Tibial artery (tissue), 4 donors: ENCODE measurements at regions not wholly inside any gene's neighbourhood (a gene's known extent, or its start where the extent isn't known, plus 50 kb on each side); places are given as distances from the start of the nearest gene placed in this dataset.

Source experiments
- DNase-seq, 2 donors: peaks; one replicate each; pipeline ENCODE4 v3.0.0-alpha.2; 2019
- H3K27ac ChIP-seq, 2 donors: fragments of 200-600 bp; sonication (generic) in 1 of 2; 1 replicate in 1 of 2; 2 replicates in 1 of 2; pipeline ENCODE4 v1.5.1; 2018 to 2019; ENCODE audit warnings: mild to moderate bottlenecking in 1 of 2
- H3K27me3 ChIP-seq, 2 donors: fragments of 200-600 bp; sonication (generic) in 1 of 2; one replicate each; pipeline versions ENCODE4 v1.5.1 to v1.6.0; 2016 to 2019
- H3K36me3 ChIP-seq, 3 donors: fragments of 200-600 bp; sonication (generic) in 2 of 3; one replicate each; pipeline ENCODE4 v1.5.1; 2016 to 2019; ENCODE audit warnings: mild to moderate bottlenecking in 2 of 3
- H3K4me1 ChIP-seq, 4 donors: fragments of 200-600 bp; sonication (generic) in 2 of 4; 1 replicate in 3 of 4; 2 replicates in 1 of 4; pipeline ENCODE4 v1.5.1; 2016 to 2019
- H3K4me3 ChIP-seq, 2 donors: fragments of 200-600 bp; sonication (generic) in 1 of 2; 1 replicate in 1 of 2; 2 replicates in 1 of 2; pipeline ENCODE4 v1.5.1; 2018 to 2019; ENCODE audit warnings: mild to moderate bottlenecking in 2 of 2
- H3K9me3 ChIP-seq, 3 donors: fragments of 200-600 bp; sonication (generic) in 1 of 3; one replicate each; pipeline ENCODE4 v1.5.1; 2016 to 2019
- intact Hi-C: fragments of 100-400 bp; cut with DNase I; formaldehyde crosslinking; loops from one replicate; pipeline ENCODE4 v1.15.0; 2023; ENCODE audit warnings: low total_unique reads
- TF ChIP-seq, protein P1 (sequence below), 2 experiments: fragments of 200-600 bp in 1 of 2; fragments of 450-650 bp in 1 of 2; IDR thresholded peaks; one replicate each; pipeline ENCODE4 v1.5.1; 2017 to 2019; ENCODE audit warnings: antibody characterized with exemption in 2 of 2, mild to moderate bottlenecking in 1 of 2, moderate library complexity in 1 of 2

DNA sequence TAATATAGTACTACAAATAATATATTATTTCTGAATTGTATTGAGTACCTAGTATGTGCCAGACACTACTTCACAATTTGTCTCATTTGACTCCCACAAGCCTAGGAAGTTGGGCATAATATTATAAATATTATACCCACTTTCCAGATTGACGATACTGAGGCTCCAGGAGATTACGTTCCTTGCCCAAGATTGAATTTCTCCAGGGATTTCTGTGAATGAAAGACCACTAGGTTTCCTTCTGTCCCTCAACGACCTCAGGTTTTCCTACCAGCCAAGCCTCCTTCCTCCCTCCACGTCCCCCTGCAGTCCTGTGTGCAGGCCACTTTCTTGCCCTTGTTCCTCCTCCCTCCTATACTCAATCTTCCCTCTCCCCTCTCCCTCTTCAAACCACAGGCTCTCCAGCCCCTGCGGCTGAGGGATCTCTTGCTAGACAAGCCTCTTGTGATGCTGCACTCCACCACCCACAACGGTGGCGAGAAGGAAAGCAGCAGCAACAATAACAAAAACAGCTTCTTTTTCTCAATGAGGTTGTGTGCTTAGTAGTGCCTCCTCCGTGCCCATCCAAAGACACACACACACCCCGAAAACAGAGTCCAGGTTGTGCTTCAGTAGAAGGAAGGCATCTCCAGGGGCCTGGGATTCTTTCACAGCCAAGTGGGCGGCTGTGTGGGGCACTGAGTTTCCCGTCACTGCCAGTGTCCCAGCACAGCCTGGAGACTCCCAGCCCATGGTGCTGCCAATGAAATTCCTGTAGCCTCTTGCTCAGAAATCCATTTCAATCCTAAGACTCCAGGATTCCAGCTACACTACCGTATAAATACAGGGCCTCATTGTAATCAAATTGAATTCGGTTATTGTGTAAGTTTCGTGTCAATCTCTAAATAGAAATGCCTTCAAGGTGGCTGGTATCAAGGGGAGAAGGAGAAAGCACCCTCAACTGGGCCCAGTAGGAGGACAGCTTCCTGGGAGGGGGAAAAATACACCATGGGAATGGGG, 94.4 kb downstream of the NCR2 start:
- no peaks in the 10 kb centered on the region for H3K36me3 ChIP-seq
- peak in 1 of 2 donors; percentile 72 for DNase-seq
- intact Hi-C loops, result loop anchor here (5.0 kb wide), 3 partner anchors 42 to 117 kb away; partner anchors contain the start of gene FOXP4
- H3K9me3 ChIP-seq, result no peaks in the 10 kb centered on the region
- H3K4me3 ChIP-seq, result no peak overlapping the region
- H3K27me3 ChIP-seq, result no peaks in the 10 kb centered on the region
- H3K4me1 ChIP-seq, result peaks cover 0 to 54% (median 45%) of the 10 kb centered on the region in 4 donors
- peak overlapping the region; percentile 81 to 86 for H3K27ac ChIP-seq
- TF ChIP-seq, protein P1, sequence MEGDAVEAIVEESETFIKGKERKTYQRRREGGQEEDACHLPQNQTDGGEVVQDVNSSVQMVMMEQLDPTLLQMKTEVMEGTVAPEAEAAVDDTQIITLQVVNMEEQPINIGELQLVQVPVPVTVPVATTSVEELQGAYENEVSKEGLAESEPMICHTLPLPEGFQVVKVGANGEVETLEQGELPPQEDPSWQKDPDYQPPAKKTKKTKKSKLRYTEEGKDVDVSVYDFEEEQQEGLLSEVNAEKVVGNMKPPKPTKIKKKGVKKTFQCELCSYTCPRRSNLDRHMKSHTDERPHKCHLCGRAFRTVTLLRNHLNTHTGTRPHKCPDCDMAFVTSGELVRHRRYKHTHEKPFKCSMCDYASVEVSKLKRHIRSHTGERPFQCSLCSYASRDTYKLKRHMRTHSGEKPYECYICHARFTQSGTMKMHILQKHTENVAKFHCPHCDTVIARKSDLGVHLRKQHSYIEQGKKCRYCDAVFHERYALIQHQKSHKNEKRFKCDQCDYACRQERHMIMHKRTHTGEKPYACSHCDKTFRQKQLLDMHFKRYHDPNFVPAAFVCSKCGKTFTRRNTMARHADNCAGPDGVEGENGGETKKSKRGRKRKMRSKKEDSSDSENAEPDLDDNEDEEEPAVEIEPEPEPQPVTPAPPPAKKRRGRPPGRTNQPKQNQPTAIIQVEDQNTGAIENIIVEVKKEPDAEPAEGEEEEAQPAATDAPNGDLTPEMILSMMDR (IDR thresholded peaks at IDR 0.05), result no peak

DNA sequence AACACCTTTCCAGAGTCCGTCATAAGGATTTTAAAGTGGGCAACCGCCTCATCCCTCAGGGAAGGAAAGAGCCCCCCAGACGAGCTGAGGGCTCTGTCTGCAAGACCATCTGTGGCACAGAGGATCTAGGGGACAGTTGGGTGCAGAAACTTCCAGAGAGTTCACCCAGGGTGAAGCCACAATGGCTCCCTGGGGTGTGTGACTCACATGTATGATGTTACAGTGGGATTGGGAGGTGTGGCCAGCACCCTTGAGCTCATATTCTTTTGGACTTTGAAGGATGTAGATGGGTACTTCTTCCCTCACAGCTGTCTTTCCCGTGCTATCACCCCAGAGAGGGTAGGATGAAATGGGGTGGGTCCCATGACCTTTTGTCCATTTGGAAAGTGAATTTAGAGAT, 95.5 kb downstream of the NCR2 start:
- no peaks in the 10 kb centered on the region for H3K9me3 ChIP-seq
- H3K27me3 ChIP-seq, result no peaks in the 10 kb centered on the region
- peak overlapping the region in 1 of 2 donors; percentile 86 for H3K27ac ChIP-seq
- peaks cover 0 to 54% (median 45%) of the 10 kb centered on the region in 4 donors for H3K4me1 ChIP-seq
- TF ChIP-seq, protein P1 (IDR thresholded peaks at IDR 0.05), result no peak
- intact Hi-C loops, result no loop called here
- no peak for DNase-seq
- H3K4me3 ChIP-seq, result no peak overlapping the region
- H3K36me3 ChIP-seq, result no peaks in the 10 kb centered on the region

DNA sequence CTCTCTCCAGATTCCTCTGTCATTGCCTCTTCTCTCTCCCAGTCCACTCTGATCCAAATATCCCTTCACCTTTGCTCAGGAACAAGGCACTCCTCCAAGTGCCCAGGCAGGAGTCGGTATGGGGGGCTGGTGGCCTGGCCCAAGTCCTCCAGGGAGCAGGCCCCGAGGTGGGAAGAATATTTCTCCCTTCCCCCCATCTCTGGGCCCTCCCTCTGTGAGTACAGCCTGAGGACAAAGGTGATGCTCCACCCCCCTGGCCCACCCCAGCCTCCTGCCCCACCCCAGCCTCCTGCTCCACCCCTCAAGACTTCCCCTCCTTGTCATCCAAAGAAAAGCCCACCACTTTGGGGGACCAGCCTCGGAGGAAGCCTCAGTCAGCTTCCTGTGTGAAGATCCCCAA, 96.9 kb downstream of the NCR2 start:
- intact Hi-C loops, result no loop called here
- H3K27ac ChIP-seq, result no peak overlapping the region
- no peaks in the 10 kb centered on the region for H3K36me3 ChIP-seq

DNA sequence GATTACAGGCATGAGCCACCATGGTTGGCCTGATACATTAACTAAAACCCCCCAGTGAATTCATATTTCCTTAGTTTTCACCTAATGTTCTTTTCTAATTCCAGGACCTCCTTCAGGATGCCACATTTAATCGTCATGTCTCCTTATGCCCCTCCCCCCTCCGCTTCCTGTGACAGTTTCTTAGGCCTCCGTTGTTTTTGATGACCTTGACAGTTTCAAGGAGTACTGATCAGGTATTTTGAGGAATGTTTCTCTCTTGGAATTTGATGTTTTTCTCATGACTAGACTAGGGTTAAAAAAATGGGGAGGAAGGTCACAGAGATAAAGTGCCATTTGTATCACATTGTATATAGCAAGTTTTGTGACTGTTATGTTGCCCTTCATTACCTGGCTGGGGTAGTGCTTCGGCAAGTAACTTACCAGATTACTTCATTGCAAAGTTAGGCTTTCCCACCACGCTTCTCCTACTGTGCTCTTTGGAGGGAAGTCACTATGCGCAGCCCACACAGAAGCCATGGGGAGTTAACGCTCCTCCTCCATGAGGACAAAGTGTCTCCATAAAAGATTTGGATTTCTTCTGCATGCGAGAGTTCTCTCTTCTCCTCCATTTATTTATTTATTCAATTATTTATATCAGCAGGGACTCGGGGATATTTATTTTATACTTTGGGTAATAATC, 99.5 kb downstream of the NCR2 start:
- intact Hi-C loops, result no loop called here
- Histone ChIP-seq H3K27ac (no peak overlapping the region), H3K4me3 (no peak overlapping the region), H3K9me3 (no peaks in the 10 kb centered on the region), H3K36me3 (no peaks in the 10 kb centered on the region), H3K4me1 (peaks cover 0 to 14% (median 11%) of the 10 kb centered on the region in 4 donors), H3K27me3 (no peaks in the 10 kb centered on the region)
- TF ChIP-seq, protein P1 (IDR thresholded peaks at IDR 0.05), result no peak
- DNase-seq, result no peak

More for the DNA sequence above, 96.9 kb downstream of the NCR2 start:
- no peaks in the 10 kb centered on the region for H3K9me3 ChIP-seq
- TF ChIP-seq, protein P1 (IDR thresholded peaks at IDR 0.05), result no peak
- H3K4me3 ChIP-seq, result no peak overlapping the region
- no peak for DNase-seq
- peaks cover 0 to 41% (median 36%) of the 10 kb centered on the region in 4 donors for H3K4me1 ChIP-seq
- no peaks in the 10 kb centered on the region for H3K27me3 ChIP-seq

DNA sequence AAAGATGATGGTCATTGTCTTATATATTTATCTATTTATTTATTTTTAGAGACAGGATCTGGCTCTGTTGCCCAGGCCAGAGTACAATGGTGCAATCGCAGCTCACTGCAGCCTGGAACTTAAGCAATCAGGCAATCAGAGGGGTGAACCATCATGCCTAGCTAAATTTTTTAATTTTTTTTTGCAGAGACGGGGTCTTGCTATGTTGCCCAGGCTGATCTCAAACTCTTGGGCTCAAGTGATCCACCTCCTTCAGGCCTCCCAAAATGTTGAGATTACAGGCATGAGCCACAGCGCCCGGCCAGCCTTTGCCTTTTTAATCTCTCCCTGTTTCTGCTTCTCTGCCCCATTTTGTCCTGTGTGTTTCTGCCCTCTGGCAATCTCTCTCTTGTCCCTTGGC, 102.2 kb downstream of the NCR2 start:
- H3K27ac ChIP-seq, result no peak overlapping the region
- peaks cover 0 to 4% (median 4%) of the 10 kb centered on the region in 4 donors for H3K4me1 ChIP-seq
- peaks cover 0 to 3% of the 10 kb centered on the region in 2 donors for H3K27me3 ChIP-seq
- no peak overlapping the region for H3K4me3 ChIP-seq
- TF ChIP-seq, protein P1 (IDR thresholded peaks at IDR 0.05), result no peak
- intact Hi-C loops, result no loop called here
- no peaks in the 10 kb centered on the region for H3K9me3 ChIP-seq
- DNase-seq, result no peak
- no peaks in the 10 kb centered on the region for H3K36me3 ChIP-seq
